Transverse colon (tissue), 4 donors: ENCODE measurements at regions not wholly inside any gene's neighbourhood (a gene's known extent, or its start where the extent isn't known, plus 50 kb on each side); places are given as distances from the start of the nearest gene placed in this dataset.

ENCODE experiments used
- DNase-seq: peaks from one replicate; pipeline ENCODE4 v3.0.0-alpha.2; 2019
- H3K27ac ChIP-seq, 4 donors: fragments of 200-600 bp; sonication (generic); 2 replicates each; pipeline ENCODE4 v1.5.1; 2016 to 2018; ENCODE audit warnings: inconsistent platforms in 4 of 4
- H3K27me3 ChIP-seq: fragments of 200-600 bp; sonication (generic); 2 replicates; pipeline ENCODE4 v1.5.1; 2017; ENCODE audit warnings: inconsistent platforms
- H3K36me3 ChIP-seq, 4 donors: fragments of 200-600 bp; sonication (generic); 2 replicates each; pipeline ENCODE4 v1.5.1; 2017 to 2019; ENCODE audit warnings: inconsistent platforms in 4 of 4
- H3K4me1 ChIP-seq, 4 donors: fragments of 200-600 bp; sonication (generic); 2 replicates each; pipeline ENCODE4 v1.5.1; 2017 to 2020; ENCODE audit warnings: inconsistent platforms in 4 of 4
- H3K4me3 ChIP-seq, 4 donors: fragments of 200-600 bp; sonication (generic); 1 replicate in 1 of 4; 2 replicates in 3 of 4; pipeline versions ENCODE4 v1.5.1 to v1.6.1; 2017 to 2019; ENCODE audit warnings: inconsistent platforms in 4 of 4
- H3K9me3 ChIP-seq, 2 donors: fragments of 200-600 bp; sonication (generic); 2 replicates each; pipeline ENCODE4 v1.5.1; 2017 to 2019; ENCODE audit warnings: inconsistent platforms in 2 of 2
- EP300 ChIP-seq: sonication (generic); formaldehyde crosslinking; IDR thresholded peaks from one replicate; pipeline ENCODE4 v1.6.1; 2017; ENCODE audit warnings: antibody characterized with exemption, low read depth
- POLR2A ChIP-seq: fragments of 450-650 bp; IDR thresholded peaks from one replicate; pipeline ENCODE4 v1.6.1; 2016; ENCODE audit warnings: antibody characterized with exemption, mild to moderate bottlenecking, moderate library complexity
- POLR2AphosphoS5 ChIP-seq, 3 donors: sonication (generic); formaldehyde crosslinking; IDR thresholded peaks; one replicate each; pipeline ENCODE4 v1.6.1; 2016; ENCODE audit warnings: antibody characterized with exemption in 3 of 3
- WGBS, 2 donors: methylation state at CpG; one replicate each; pipeline ENCODE4 v1.1.5; 2018; ENCODE audit warnings: low coverage in 1 of 2; 5-methylcytosine and 5-hydroxymethylcytosine counted together
- in situ Hi-C, 4 donors: fragments of 200-750 bp; cut with MboI; loops; one replicate each; pipeline versions ENCODE4 v1.15.0 to v1.15.1; 2017; ENCODE audit warnings: low sequenced_read_pairs in 3 of 4, low pct_ligation_motif_present in 1 of 4, low pct_unique_long_range_greater_than_20kb in 1 of 4
- intact Hi-C: fragments of 100-400 bp; cut with DNase I; formaldehyde crosslinking; loops from one replicate; pipeline ENCODE4 v1.15.1; 2023; ENCODE audit warnings: low total_unique reads
- TF ChIP-seq, protein P1 (sequence below), 5 experiments: fragments of 200-600 bp in 3 of 5; fragments of 450-650 bp in 2 of 5; sonication (generic) in 3 of 5; IDR thresholded peaks; 1 replicate in 2 of 5; 2 replicates in 3 of 5; pipeline ENCODE4 v1.5.1; 2016 to 2017; ENCODE audit warnings: antibody characterized with exemption in 5 of 5, inconsistent platforms in 3 of 5, mild to moderate bottlenecking in 2 of 5, moderate library complexity in 1 of 5

- intact Hi-C loops: no loop called here
- in situ Hi-C loops: no loop called here
- H3K27me3 ChIP-seq: no peaks in the 10 kb centered on the region
- no peak for DNase-seq
- H3K9me3 ChIP-seq: no peaks in the 10 kb centered on the region
- no peak overlapping the region for H3K27ac ChIP-seq
- WGBS, 2 donors: 83 to 96% methylated on average over 1 to 26 of the region's 26 CpGs
- H3K4me1 ChIP-seq: no peaks in the 10 kb centered on the region
- H3K36me3 ChIP-seq: no peaks in the 10 kb centered on the region
- H3K4me3 ChIP-seq: no peak overlapping the region
- no peak for TF ChIP-seq POLR2A
- no peak for TF ChIP-seq POLR2AphosphoS5 (IDR thresholded peaks at IDR 0.05)
- TF ChIP-seq, protein P1, sequence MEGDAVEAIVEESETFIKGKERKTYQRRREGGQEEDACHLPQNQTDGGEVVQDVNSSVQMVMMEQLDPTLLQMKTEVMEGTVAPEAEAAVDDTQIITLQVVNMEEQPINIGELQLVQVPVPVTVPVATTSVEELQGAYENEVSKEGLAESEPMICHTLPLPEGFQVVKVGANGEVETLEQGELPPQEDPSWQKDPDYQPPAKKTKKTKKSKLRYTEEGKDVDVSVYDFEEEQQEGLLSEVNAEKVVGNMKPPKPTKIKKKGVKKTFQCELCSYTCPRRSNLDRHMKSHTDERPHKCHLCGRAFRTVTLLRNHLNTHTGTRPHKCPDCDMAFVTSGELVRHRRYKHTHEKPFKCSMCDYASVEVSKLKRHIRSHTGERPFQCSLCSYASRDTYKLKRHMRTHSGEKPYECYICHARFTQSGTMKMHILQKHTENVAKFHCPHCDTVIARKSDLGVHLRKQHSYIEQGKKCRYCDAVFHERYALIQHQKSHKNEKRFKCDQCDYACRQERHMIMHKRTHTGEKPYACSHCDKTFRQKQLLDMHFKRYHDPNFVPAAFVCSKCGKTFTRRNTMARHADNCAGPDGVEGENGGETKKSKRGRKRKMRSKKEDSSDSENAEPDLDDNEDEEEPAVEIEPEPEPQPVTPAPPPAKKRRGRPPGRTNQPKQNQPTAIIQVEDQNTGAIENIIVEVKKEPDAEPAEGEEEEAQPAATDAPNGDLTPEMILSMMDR (IDR thresholded peaks at IDR 0.05): no peak
- TF ChIP-seq EP300: no peak
Measured at GRCh38 chr17:55561316-55561972, 50.2 kb upstream of the SMIM36 start.
